NCI-H1417 treated with DMSO at 0.1 percent for 48 hours (cell line): ENCODE measurements at regions not wholly inside any gene's neighbourhood (a gene's known extent, or its start where the extent isn't known, plus 50 kb on each side); places are given as distances from the start of the nearest gene placed in this dataset.
"Not testable (repeated sequence)": the region's sequence is repeated elsewhere in the genome, so short reads cannot be mapped to it uniquely, and the experiment has no call there.

Experiments
- DNase-seq: peaks from one replicate; lab custom pipeline; 2025; lab: John Stamatoyannopoulos, UW

DNA sequence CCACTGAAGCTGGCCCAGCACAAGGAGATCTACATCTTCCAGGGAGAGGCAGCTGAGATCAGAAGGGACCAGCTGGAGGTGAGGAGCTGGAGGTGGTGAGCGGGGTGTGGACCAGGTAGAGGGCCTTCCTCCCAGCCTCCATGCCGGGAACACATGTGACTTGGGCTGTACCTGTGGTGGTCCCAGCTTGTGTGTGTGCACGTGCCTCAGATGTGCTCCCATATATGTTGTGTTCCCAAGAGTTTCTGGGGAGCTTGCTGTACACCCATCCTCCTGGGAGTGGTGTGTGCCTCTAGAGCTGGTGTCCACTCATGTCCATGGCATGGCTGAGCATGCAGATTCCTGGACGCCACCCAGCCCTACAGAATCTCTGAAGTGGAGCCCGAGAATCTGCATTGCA lies 183.7 kb upstream of the AKAP13 start:
- DNase-seq, result not testable (repeated sequence)

DNA sequence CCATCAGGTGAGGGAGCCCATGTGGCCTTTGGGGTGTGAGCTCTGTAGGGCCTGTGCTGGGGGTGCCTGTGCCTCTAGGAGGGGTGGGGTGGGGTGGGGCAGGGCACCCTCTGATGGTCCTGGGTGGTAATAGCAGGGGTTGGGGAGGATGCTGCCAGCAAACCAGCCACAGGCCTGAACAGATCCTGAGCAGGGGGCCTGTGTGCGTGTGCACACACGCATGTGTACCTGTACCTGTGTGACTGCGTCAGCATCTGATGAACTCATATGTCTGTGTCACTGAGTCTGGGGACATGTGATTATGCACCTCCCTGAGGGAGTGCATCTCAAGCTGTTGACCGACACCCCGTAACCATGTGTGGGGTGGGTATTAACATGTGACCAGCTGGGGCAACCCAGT lies 182.8 kb upstream of the AKAP13 start:
- not testable (repeated sequence) for DNase-seq

- not testable (repeated sequence) for DNase-seq
Measured at GRCh38 chr15:85198432-85198831, 182.0 kb upstream of the AKAP13 start.

GRCh38 chr15:85200215-85200614 lies 180.2 kb upstream of the AKAP13 start:
- not testable (repeated sequence) for DNase-seq

DNA sequence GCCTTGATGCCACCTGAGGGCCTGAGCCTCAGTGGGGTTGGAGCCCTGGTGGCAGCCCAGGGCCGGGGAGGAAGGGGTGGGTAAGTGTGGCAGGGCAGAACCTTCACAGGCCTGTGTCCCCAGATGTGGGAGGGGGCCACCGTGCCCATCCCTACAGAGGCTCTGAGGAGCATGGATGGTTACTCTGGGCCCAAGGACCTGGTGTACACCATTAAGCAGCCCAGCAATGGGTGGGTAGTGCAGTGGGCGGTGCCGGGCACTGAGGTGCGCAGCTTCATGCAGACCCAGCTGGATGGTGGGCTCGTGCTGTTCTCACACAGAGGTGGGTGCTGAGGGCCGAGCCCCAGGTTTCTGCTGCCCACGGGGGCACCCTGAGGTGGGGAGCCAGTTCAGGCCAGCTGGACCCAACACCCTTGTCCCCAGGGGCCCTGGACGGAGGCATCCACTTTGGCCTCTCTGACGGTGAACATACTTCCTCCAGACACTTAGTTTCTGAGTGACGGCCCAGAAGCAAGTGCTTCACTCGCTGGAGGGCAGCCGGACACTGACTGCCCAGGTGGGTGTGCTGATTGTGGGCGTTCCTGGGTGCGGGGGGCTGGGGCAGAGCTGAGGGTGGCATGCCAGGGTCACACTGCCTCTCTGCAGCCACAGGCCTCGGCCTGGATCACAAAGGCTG lies 179.1 kb upstream of the AKAP13 start:
- not testable (repeated sequence) for DNase-seq

GRCh38 chr15:85204481-85204880 lies 175.9 kb upstream of the AKAP13 start:
- not testable (repeated sequence) for DNase-seq

- DNase-seq, result not testable (repeated sequence)
Measured at GRCh38 chr15:85233791-85234325, 146.5 kb upstream of the AKAP13 start.

DNA sequence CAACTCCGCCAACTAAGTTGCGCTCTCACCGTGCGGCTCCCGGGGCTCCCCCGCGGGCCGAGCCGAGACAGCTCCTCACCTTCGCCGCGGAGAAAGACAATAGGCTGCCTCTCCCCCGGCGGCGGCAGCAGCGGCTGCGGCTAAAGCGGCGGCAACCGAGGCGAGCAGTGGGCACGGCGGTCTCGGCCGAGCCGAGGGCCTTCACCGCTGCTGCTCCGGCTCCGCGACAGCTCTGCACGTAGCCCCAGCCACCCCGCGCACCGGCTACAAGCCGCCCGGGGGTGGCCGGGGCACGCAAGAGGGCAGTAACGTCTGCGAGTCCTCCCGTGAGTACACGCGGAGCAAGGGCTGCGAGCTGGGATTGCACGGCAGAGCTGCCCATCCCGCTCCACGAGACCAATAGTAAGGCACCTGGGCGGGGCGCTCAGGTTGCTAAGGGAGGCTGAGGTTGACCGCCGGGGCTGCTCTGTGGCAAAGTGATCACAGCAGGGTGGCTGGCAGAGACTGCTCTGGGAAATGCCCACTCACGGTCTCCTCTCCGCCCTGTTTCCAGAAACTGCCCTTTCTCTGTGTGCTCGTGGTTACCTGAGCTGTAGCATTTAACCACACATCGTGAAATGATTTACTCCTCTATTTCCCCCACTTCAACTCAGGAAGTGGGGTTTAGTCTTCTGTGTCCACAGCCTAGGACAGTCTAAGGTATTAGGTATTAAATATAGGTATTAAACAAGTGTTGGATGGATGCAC lies 145.8 kb upstream of the AKAP13 start:
- not testable (repeated sequence) for DNase-seq

- DNase-seq, result not testable (repeated sequence)
Measured at GRCh38 chr15:85244056-85244455, 136.3 kb upstream of the AKAP13 start.

DNA sequence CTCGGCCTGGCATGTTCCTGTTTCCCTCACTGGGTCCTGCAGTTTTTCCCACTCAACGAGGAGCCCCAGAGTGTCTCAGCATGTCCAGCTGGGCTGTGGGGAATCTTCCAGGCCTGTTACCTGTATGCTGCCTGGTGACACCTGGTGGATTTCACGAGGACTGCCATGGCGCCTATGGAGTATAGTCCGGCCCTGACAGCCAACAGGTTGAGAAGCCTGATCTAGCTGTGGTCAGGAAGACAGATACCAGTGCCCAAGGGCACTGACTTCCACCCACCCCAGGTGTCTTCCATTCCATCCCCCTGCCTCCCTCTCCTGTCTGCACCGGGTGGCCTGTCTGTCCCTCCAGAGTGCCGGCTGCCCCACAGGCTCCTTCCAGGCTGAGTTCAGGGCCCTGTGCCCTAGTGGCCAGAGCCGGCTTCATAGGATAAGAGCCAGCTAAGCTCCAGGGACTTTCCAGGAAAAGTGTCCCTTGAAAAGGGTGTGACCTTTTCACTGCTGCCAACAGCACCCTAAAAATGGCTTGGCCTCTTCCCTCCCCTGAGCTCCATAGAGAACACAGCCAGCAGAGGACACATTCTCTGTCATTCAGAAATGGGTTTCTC lies 129.4 kb upstream of the AKAP13 start:
- DNase-seq, result not testable (repeated sequence)

DNA sequence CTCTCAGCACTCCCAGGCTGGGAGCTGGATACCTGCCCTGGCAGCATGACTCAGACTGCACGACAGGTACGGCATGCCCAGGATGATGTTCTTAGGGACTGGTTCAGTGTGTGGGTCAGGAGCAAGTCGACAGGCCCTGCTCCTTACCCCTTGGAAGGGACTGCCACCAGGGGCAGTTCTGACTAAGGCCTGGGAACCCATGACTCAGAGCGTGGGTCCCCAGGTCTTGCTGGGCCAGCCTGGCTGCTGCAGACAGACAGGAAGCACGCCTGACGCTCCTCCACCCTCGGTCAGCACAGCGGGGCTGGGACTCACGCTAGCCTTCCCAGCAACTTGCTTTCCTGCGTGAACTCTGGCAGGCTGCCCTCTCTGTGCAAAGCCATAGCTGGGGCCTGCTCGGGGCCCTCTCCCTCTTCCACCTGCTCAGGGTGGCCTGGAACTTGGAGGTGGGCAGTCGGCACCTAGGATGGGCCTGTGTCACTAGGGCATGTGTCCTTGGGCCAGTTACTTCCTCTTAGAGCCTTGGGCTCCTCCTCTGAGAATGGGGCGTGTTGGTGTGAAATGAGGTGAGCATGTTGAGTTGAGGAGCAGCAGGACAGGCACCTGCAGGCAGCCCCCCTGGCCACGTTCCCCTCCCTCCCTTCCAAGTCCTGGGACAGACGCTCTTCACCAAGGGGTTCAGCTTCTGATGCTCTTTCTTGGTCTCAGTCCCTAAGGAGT lies 127.0 kb upstream of the AKAP13 start:
- not testable (repeated sequence) for DNase-seq

DNA sequence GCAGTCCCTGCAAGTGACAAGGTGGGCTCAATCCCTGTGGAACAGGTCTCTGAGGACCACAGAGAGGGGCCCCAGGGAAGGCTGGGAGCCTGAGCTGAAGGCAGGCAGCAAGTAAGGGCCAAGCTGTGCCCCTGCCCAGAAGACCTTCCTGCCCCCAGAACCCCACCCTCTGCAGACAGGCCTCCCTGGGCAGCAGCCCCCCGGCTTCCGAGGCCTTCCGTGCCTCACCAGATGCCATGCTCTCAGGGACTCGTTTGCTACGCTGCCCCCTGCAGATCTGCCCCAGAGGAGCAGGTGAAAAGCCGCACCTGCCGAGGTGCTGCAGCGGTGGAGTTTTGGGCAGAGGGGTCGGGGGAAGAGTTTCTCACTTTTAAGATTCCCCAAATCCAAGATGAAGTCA lies 125.4 kb upstream of the AKAP13 start:
- not testable (repeated sequence) for DNase-seq

- DNase-seq, result not testable (repeated sequence)
Measured at GRCh38 chr15:85255502-85255901, 124.9 kb upstream of the AKAP13 start.

- DNase-seq, result not testable (repeated sequence)
Measured at GRCh38 chr15:85256009-85256997, 124.1 kb upstream of the AKAP13 start.

DNA sequence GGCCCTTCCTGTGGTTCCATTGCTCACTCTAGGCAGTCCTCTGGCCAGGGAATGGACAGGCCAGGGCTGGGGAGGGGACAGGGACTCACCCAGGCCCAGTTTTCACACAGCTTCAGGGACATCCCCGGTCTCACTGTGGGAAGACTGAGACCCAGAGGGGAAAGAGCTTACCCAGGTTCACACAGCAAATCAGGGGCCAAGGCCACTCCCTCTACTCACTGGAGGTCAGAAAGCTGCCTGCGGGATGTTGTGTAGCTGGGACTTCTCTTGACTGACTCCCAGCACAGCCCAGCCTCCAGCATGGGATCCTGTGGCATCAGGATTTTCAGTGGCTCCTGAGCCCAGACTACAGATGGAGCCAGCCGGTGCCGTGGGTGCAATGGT lies 122.3 kb upstream of the AKAP13 start:
- not testable (repeated sequence) for DNase-seq

- not testable (repeated sequence) for DNase-seq
Measured at GRCh38 chr15:85258559-85259209, 121.7 kb upstream of the AKAP13 start.

GRCh38 chr15:85260526-85260925 lies 119.9 kb upstream of the AKAP13 start:
- DNase-seq, result not testable (repeated sequence)

DNA sequence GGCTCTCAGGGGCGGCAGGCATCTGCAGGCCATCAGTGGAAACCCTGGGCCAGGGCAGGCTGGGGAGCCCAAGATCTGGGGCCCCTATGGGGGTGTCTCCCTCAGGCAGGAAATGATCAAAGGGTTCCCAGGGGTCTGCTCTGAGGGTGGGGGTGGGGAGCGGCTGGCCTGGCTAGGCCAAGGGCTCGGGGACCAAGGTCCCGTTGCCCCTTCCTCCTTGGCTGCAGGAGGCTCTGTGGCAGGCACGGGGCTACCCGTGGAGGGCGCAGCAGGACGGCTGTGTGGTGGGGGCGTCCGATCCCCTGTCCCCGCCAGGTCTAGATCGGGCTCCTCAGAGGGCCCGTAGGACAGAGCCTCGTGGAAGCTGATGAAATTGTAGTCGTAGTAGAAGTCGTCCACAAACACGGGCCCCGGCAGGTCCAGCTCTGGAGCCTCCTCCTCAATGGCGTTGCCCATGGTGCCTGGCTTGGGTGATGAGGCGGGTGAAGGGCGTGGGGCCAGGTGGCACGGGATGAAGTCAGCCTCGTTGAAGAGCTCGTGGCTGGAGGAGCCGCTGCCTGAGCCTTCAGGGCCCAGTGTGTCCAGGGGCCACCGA lies 117.8 kb upstream of the AKAP13 start:
- DNase-seq, result not testable (repeated sequence)

- DNase-seq, result not testable (repeated sequence)
Measured at GRCh38 chr15:85263842-85264440, 116.5 kb upstream of the AKAP13 start.
